NCI-H2196 treated with DMSO at 0.1 percent for 48 hours (cell line): ENCODE measurements at regions not wholly inside any gene's neighbourhood (a gene's known extent, or its start where the extent isn't known, plus 50 kb on each side); places are given as distances from the start of the nearest gene placed in this dataset.

Experiments used
- DNase-seq: peaks from one replicate; lab custom pipeline; 2025; ENCODE audit not compliant: unreplicated experiment; lab: John Stamatoyannopoulos, UW

- no peak for DNase-seq
Measured at GRCh38 chr11:39304586-39304985, 2154.9 kb downstream of the LRRC4C start.

GRCh38 chr11:39294648-39295047, 2164.8 kb downstream of the LRRC4C start:
- DNase-seq = no peak

GRCh38 chr11:39288011-39288410, 2171.4 kb downstream of the LRRC4C start:
- no peak for DNase-seq

- DNase-seq = no peak
Measured at GRCh38 chr11:39268176-39268690, 2191.2 kb downstream of the LRRC4C start.

GRCh38 chr11:39255648-39256047, 2203.8 kb downstream of the LRRC4C start:
- no peak for DNase-seq

GRCh38 chr11:39249566-39250365, 2209.7 kb downstream of the LRRC4C start:
- DNase-seq = no peak

GRCh38 chr11:39247570-39248137, 2211.8 kb downstream of the LRRC4C start:
- DNase-seq = no peak

- no peak for DNase-seq
Measured at GRCh38 chr11:39239553-39239952, 2219.9 kb downstream of the LRRC4C start.

GRCh38 chr11:39236916-39237315, 2222.5 kb downstream of the LRRC4C start:
- DNase-seq = no peak

GRCh38 chr11:39221550-39222138, 2237.8 kb downstream of the LRRC4C start:
- no peak for DNase-seq

GRCh38 chr11:39220501-39221230, 2238.8 kb downstream of the LRRC4C start:
- DNase-seq = no peak

- no peak for DNase-seq
Measured at GRCh38 chr11:39220069-39220468, 2239.4 kb downstream of the LRRC4C start.

GRCh38 chr11:39209981-39210380, 2249.5 kb downstream of the LRRC4C start:
- no peak for DNase-seq

- DNase-seq = no peak
Measured at GRCh38 chr11:39205236-39205995, 2254.0 kb downstream of the LRRC4C start.

GRCh38 chr11:39192671-39193070, 2266.8 kb downstream of the LRRC4C start:
- DNase-seq = no peak

GRCh38 chr11:39190751-39191150, 2268.7 kb downstream of the LRRC4C start:
- no peak for DNase-seq

- DNase-seq = no peak
Measured at GRCh38 chr11:39177678-39178077, 2281.8 kb downstream of the LRRC4C start.

GRCh38 chr11:39174965-39175364, 2284.5 kb downstream of the LRRC4C start:
- no peak for DNase-seq

GRCh38 chr11:39174196-39174595, 2285.3 kb downstream of the LRRC4C start:
- DNase-seq = no peak

- no peak for DNase-seq
Measured at GRCh38 chr11:39165021-39165420, 2294.4 kb downstream of the LRRC4C start.

GRCh38 chr11:39149214-39149613, 2310.2 kb downstream of the LRRC4C start:
- DNase-seq = no peak
